A549 (cell line): ENCODE measurements at regions not wholly inside any gene's neighbourhood (a gene's known extent, or its start where the extent isn't known, plus 50 kb on each side); places are given as distances from the start of the nearest gene placed in this dataset.

Source experiments
- ATAC-seq, 2 experiments: fragments of 200-7000 bp in 1 of 2; fragments of >200 bp in 1 of 2; cut with Nextera tagmentation in 1 of 2; cut with Tn5 transposase in 1 of 2; 3 replicates each; pipeline versions ENCODE4 v1.8.0 to v1.9.1; 2018 to 2020; ENCODE audit warnings: mild to moderate bottlenecking in 1 of 2, moderate library complexity in 1 of 2
- CTCF ChIA-PET: fragments of 300-600 bp; sonication (Branson Sonifier 250); formaldehyde crosslinking; extraction: SDS; loops from one replicate; lab custom pipeline; 2021; ENCODE audit warnings: antibody characterized with exemption, inconsistent platforms; lab: Yijun Ruan, JAX
- POLR2A ChIA-PET: fragments of 350-600 bp; formaldehyde crosslinking; extraction: SDS; loops from one replicate; lab custom pipeline; 2021; ENCODE audit warnings: antibody characterized with exemption, inconsistent platforms; lab: Yijun Ruan, JAX
- DNase-seq, 2 experiments: peaks; one replicate each; pipeline versions ENCODE4 v3.0.0 to v3.0.0-alpha.2; 2011 to 2016; ENCODE audit warnings: low read depth in 1 of 2, low spot score in 1 of 2
- FAIRE-seq: peaks from 2 replicates; lab custom pipeline; 2011; peaks lifted over from hg19 to GRCh38; lab: Jason Lieb, UNC
- H3K27ac ChIP-seq, 2 experiments: fragments of >200 bp; sonication (Bioruptor Twin); formaldehyde crosslinking; 3 replicates each; pipeline ENCODE4 v1.5.1; 2016 to 2017
- H3K4me1 ChIP-seq: fragments of >200 bp; sonication (Bioruptor Twin); formaldehyde crosslinking; 3 replicates; pipeline ENCODE4 v1.6.1; 2016
- H3K4me2 ChIP-seq: fragments of >200 bp; sonication (Bioruptor Twin); formaldehyde crosslinking; 3 replicates; pipeline ENCODE4 v1.6.1; 2016
- H3K4me3 ChIP-seq: fragments of >200 bp; sonication (Bioruptor Twin); formaldehyde crosslinking; 3 replicates; pipeline ENCODE4 v1.5.1; 2016
- H3K9me3 ChIP-seq: fragments of >200 bp; sonication (Bioruptor Twin); formaldehyde crosslinking; 3 replicates; pipeline ENCODE4 v1.6.1; 2016
- BHLHE40 ChIP-seq: IDR thresholded peaks from 2 replicates; pipeline ENCODE4 v1.6.1; 2012; ENCODE audit warnings: low read depth, low read length, inconsistent platforms
- CHD2 ChIP-seq: fragments of 150-350 bp; IDR thresholded peaks from 2 replicates; pipeline ENCODE4 v1.6.1; 2014; ENCODE audit warnings: low read length; ENCODE audit not compliant: partially characterized antibody
- CHD4 ChIP-seq: fragments of 200-600 bp; sonication (generic); IDR thresholded peaks from 2 replicates; pipeline ENCODE4 v1.6.1; 2016; ENCODE audit warnings: antibody characterized with exemption, mild to moderate bottlenecking, borderline replicate concordance
- EHF ChIP-seq: fragments of 250-450 bp; sonication (Bioruptor Pico); IDR thresholded peaks from 2 replicates; pipeline ENCODE4 v1.5.0; 2020; ENCODE audit warnings: mild to moderate bottlenecking
- EP300 ChIP-seq, 2 experiments: fragments of >200 bp; sonication (Bioruptor Twin); formaldehyde crosslinking; IDR thresholded peaks; 2 replicates in 1 of 2; 3 replicates in 1 of 2; pipeline ENCODE4 v1.6.1; 2016 to 2017
- ESRRA ChIP-seq: fragments of 150-350 bp; IDR thresholded peaks from 2 replicates; pipeline ENCODE4 v1.6.1; 2014; ENCODE audit warnings: mild to moderate bottlenecking, low read length, borderline replicate concordance
- HOXA7 ChIP-seq: fragments of 250-450 bp; sonication (Bioruptor Pico); IDR thresholded peaks from 2 replicates; pipeline ENCODE4 v1.5.0; 2020; ENCODE audit warnings: mild to moderate bottlenecking, moderate library complexity
- HOXB5 ChIP-seq: fragments of 250-450 bp; sonication (Bioruptor Pico); IDR thresholded peaks from 2 replicates; pipeline ENCODE4 v1.5.0; 2020; ENCODE audit warnings: mild to moderate bottlenecking, moderate library complexity
- JUN ChIP-seq, 2 experiments: fragments of >200 bp; sonication (Bioruptor Twin); formaldehyde crosslinking; IDR thresholded peaks; 2 replicates in 1 of 2; 3 replicates in 1 of 2; pipeline ENCODE4 v1.6.1; 2016 to 2017
- JUNB ChIP-seq: fragments of >200 bp; sonication (Bioruptor Twin); formaldehyde crosslinking; IDR thresholded peaks from 2 replicates; pipeline ENCODE4 v1.6.1; 2016
- KDM1A ChIP-seq: fragments of 200-600 bp; sonication (generic); IDR thresholded peaks from 2 replicates; pipeline ENCODE4 v1.6.1; 2016; ENCODE audit warnings: low read depth, mild to moderate bottlenecking
- KDM5A ChIP-seq: fragments of 200-600 bp; sonication (generic); IDR thresholded peaks from 2 replicates; pipeline ENCODE4 v1.6.1; 2016; ENCODE audit warnings: antibody characterized with exemption, mild to moderate bottlenecking
- NFE2L2 ChIP-seq: fragments of 150-350 bp; conservative IDR thresholded peaks from 2 replicates; pipeline ENCODE4 v1.6.1; 2014; ENCODE audit warnings: low read length
- NPAS2 ChIP-seq: fragments of 250-450 bp; sonication (Bioruptor Pico); IDR thresholded peaks from 2 replicates; pipeline ENCODE4 v1.8.0; 2022; ENCODE audit warnings: mild to moderate bottlenecking, moderate library complexity, borderline replicate concordance
- NR3C1 ChIP-seq: fragments of >200 bp; sonication (Bioruptor Twin); formaldehyde crosslinking; IDR thresholded peaks from 3 replicates; pipeline ENCODE4 v1.6.1; 2017
- PHF8 ChIP-seq: fragments of 200-600 bp; sonication (generic); IDR thresholded peaks from 2 replicates; pipeline ENCODE4 v1.6.1; 2016; ENCODE audit warnings: low read depth, mild to moderate bottlenecking, antibody characterized with exemption, moderate library complexity, borderline replicate concordance
- POLR2A ChIP-seq: IDR thresholded peaks from 2 replicates; pipeline ENCODE4 v1.6.1; 2012; ENCODE audit warnings: mild to moderate bottlenecking, low read length
- POLR2AphosphoS2 ChIP-seq: conservative IDR thresholded peaks from 2 replicates; pipeline ENCODE4 v1.6.1; 2012; ENCODE audit warnings: low read length, improper control_type of control experiment, inconsistent platforms
- RAD21 ChIP-seq, 2 experiments: fragments of >200 bp in 1 of 2; sonication (Bioruptor Twin) in 1 of 2; formaldehyde crosslinking in 1 of 2; IDR thresholded peaks in 1 of 2; conservative IDR thresholded peaks in 1 of 2; 2 replicates in 1 of 2; 3 replicates in 1 of 2; pipeline ENCODE4 v1.6.1; 2012 to 2018; ENCODE audit warnings: inconsistent platforms in 1 of 2
- RFX5 ChIP-seq: fragments of 450-650 bp; IDR thresholded peaks from 2 replicates; pipeline ENCODE4 v1.7.1; 2014; ENCODE audit warnings: antibody characterized with exemption, mild to moderate bottlenecking, moderate library complexity
- RNF2 ChIP-seq: fragments of 200-600 bp; sonication (generic); IDR thresholded peaks from 2 replicates; pipeline ENCODE4 v1.6.1; 2016; ENCODE audit warnings: low read depth, mild to moderate bottlenecking, antibody characterized with exemption, moderate library complexity, borderline replicate concordance
- SMC3 ChIP-seq: fragments of >200 bp; sonication (Bioruptor Twin); formaldehyde crosslinking; IDR thresholded peaks from 3 replicates; pipeline ENCODE4 v1.6.1; 2018; ENCODE audit warnings: inconsistent platforms
- ZC3H11A ChIP-seq: fragments of 450-650 bp; IDR thresholded peaks from 2 replicates; pipeline ENCODE4 v1.6.1; 2014; ENCODE audit warnings: antibody characterized with exemption, mild to moderate bottlenecking
- ZFP36 ChIP-seq: fragments of 450-650 bp; IDR thresholded peaks from 2 replicates; pipeline ENCODE4 v1.6.1; 2014; ENCODE audit warnings: borderline replicate concordance; ENCODE audit not compliant: partially characterized antibody
- WGBS: methylation state at CpG from one replicate; pipeline ENCODE4 v1.1.6; 2017; ENCODE audit errors: missing lambda C conversion rate; 5-methylcytosine and 5-hydroxymethylcytosine counted together
- TF ChIP-seq, protein P1 (sequence below): fragments of 450-650 bp; IDR thresholded peaks from 2 replicates; pipeline ENCODE4 v1.6.1; 2014; ENCODE audit warnings: antibody characterized with exemption
- TF ChIP-seq, protein P2 (sequence below): fragments of 150-350 bp; IDR thresholded peaks from 2 replicates; pipeline ENCODE4 v1.6.1; 2014; ENCODE audit warnings: low read depth, mild to moderate bottlenecking, low read length
- TF ChIP-seq, protein P3 (sequence below): fragments of >200 bp; sonication (Bioruptor Twin); formaldehyde crosslinking; IDR thresholded peaks from 2 replicates; pipeline ENCODE4 v1.6.1; 2016
- TF ChIP-seq, protein P4 (sequence below): IDR thresholded peaks from 2 replicates; pipeline ENCODE4 v1.6.1; 2012
- TF ChIP-seq, protein P5 (sequence below): IDR thresholded peaks from 2 replicates; pipeline ENCODE4 v1.6.1; 2012; ENCODE audit warnings: low read depth, borderline replicate concordance

DNA sequence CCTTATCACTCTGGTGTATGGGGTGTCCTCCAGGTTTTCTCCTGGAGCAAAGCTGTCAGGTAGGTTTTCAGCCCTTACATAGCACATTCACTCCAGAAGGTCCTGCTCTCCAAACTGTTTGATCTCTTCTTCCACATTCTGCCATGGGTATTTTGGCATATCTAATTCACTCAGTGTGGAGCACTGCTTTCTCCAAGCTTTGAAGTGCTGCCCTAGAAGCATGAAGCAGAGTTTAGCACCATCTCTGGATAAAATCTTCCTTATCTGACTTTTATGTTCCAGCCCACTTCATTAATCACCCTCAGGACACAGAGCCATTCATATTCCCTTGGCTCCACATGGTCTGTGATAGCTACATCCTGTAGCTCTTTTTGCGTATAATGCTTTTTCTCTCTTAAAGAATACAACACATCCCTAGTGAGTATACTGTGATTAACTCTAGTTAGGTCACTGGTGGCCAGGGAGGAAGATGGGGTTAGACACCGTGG is 56.7 kb upstream of the ARHGAP28 start:
- no peak overlapping the region for H3K27ac ChIP-seq
- 50% methylated on average over 2 of the region's 2 CpGs for WGBS
- H3K4me3 ChIP-seq = no peak overlapping the region
- no peak for FAIRE-seq
- H3K4me1 ChIP-seq = no peaks in the 10 kb centered on the region
- no peaks in the 10 kb centered on the region for H3K9me3 ChIP-seq
- H3K4me2 ChIP-seq = no peak overlapping the region
- CTCF ChIA-PET = no interaction called here
- POLR2A ChIA-PET = no interaction called here
- no peak for TF ChIP-seq SMC3
- TF ChIP-seq, protein P1, sequence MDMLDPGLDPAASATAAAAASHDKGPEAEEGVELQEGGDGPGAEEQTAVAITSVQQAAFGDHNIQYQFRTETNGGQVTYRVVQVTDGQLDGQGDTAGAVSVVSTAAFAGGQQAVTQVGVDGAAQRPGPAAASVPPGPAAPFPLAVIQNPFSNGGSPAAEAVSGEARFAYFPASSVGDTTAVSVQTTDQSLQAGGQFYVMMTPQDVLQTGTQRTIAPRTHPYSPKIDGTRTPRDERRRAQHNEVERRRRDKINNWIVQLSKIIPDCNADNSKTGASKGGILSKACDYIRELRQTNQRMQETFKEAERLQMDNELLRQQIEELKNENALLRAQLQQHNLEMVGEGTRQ = no peak
- TF ChIP-seq EP300 (IDR thresholded peaks at IDR 0.05) = no peak
- no peak for TF ChIP-seq NR3C1
- no peak for TF ChIP-seq BHLHE40
- TF ChIP-seq, protein P2, sequence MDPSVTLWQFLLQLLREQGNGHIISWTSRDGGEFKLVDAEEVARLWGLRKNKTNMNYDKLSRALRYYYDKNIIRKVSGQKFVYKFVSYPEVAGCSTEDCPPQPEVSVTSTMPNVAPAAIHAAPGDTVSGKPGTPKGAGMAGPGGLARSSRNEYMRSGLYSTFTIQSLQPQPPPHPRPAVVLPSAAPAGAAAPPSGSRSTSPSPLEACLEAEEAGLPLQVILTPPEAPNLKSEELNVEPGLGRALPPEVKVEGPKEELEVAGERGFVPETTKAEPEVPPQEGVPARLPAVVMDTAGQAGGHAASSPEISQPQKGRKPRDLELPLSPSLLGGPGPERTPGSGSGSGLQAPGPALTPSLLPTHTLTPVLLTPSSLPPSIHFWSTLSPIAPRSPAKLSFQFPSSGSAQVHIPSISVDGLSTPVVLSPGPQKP = no peak
- no peak for TF ChIP-seq PHF8
- TF ChIP-seq CHD2 = no peak
- TF ChIP-seq, protein P3, sequence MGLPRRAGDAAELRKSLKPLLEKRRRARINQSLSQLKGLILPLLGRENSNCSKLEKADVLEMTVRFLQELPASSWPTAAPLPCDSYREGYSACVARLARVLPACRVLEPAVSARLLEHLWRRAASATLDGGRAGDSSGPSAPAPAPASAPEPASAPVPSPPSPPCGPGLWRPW = no peak
- no peak for TF ChIP-seq NPAS2
- TF ChIP-seq ZC3H11A = no peak
- no peak for TF ChIP-seq ZFP36
- no peak for TF ChIP-seq JUN (IDR thresholded peaks at IDR 0.05)
- no peak for TF ChIP-seq HOXA7
- TF ChIP-seq, protein P4, sequence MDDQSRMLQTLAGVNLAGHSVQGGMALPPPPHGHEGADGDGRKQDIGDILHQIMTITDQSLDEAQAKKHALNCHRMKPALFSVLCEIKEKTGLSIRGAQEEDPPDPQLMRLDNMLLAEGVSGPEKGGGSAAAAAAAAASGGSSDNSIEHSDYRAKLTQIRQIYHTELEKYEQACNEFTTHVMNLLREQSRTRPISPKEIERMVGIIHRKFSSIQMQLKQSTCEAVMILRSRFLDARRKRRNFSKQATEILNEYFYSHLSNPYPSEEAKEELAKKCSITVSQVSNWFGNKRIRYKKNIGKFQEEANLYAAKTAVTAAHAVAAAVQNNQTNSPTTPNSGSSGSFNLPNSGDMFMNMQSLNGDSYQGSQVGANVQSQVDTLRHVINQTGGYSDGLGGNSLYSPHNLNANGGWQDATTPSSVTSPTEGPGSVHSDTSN = no peak
- TF ChIP-seq POLR2A = no peak
- no peak for TF ChIP-seq EHF
- TF ChIP-seq HOXB5 (CRISPR knock-in tag) = no peak
- no peak for TF ChIP-seq ESRRA
- TF ChIP-seq KDM5A = no peak
- DNase-seq = no peak
- ATAC-seq = no peak

DNA sequence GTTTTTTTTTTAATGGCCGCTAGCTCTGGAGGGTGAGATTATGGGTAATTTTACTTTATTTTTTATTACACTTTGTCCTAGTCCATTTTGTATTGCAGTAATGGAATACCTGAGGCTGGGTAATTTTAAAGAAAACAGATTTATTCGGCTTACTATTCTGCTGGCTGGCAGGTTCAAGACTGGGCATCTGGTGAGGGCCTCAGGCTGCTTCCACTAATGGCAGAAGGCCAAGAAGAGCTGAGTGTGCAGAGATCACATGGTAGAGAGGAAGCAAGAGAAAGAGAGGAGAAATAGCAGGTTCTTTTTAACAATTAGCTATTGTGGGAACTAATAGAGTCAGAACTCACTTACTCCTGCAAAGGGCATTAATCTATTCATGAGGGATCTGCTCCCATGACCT is 52.4 kb upstream of the ARHGAP28 start:
- ChIA-PET POLR2A (no interaction called here), CTCF (no interaction called here)
- ATAC-seq = no peak
- no peak overlapping the region for H3K27ac ChIP-seq
- 11% methylated on average over 2 of the region's 2 CpGs for WGBS
- H3K4me3 ChIP-seq = no peak overlapping the region
- no peak for DNase-seq
- no peak overlapping the region for H3K4me2 ChIP-seq
- FAIRE-seq = no peak
- TF ChIP-seq POLR2A = no peak
- TF ChIP-seq, protein P4 = no peak
- TF ChIP-seq PHF8 = no peak
- H3K4me1 ChIP-seq = no peaks in the 10 kb centered on the region
- no peaks in the 10 kb centered on the region for H3K9me3 ChIP-seq

DNA sequence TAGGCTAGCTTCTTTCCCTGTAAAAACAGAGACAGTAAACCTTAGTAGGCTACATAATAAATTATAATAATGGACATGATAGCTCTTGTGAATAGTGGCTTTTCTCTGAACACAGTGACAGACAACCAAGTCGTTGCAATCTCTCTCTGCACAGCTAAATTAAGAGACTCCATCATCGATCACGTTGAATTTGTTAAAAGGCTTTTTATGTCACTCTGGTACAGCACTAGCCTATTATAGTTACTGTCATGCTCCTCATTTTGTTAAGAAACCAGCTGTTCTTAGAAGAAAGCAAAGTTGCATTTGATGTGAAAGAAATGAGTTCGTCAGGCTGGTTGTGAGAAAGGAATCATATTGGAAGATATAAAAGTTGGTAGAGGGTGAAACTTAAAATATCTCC is 50.3 kb upstream of the ARHGAP28 start:
- Histone ChIP-seq H3K4me3 (no peak overlapping the region), H3K4me2 (no peak overlapping the region), H3K4me1 (no peaks in the 10 kb centered on the region), H3K9me3 (no peaks in the 10 kb centered on the region), H3K27ac (no peak overlapping the region)
- POLR2A ChIA-PET = no interaction called here
- CTCF ChIA-PET = no interaction called here
- ATAC-seq = no peak
- 4% methylated on average over 4 of the region's 4 CpGs for WGBS
- no peak for DNase-seq
- no peak for FAIRE-seq
- TF ChIP-seq POLR2AphosphoS2 (no peak), RFX5 (no peak), RNF2 (no peak), KDM1A (no peak), NR3C1 (no peak), RAD21 (conservative IDR thresholded peaks at IDR 0.05 in 1 of 2, IDR thresholded peaks at IDR 0.05 in 1 of 2) (no peak), HOXB5 (CRISPR knock-in tag) (no peak), NFE2L2 (no peak), CHD4 (no peak), JUNB (no peak), ESRRA (no peak), POLR2A (no peak)
- TF ChIP-seq, protein P3 = no peak
- TF ChIP-seq, protein P5, sequence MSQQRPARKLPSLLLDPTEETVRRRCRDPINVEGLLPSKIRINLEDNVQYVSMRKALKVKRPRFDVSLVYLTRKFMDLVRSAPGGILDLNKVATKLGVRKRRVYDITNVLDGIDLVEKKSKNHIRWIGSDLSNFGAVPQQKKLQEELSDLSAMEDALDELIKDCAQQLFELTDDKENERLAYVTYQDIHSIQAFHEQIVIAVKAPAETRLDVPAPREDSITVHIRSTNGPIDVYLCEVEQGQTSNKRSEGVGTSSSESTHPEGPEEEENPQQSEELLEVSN = no peak
- TF ChIP-seq, protein P4 = no peak
